ENCODE measurements at regions not wholly inside any gene's neighbourhood (a gene's known extent, or its start where the extent isn't known, plus 50 kb on each side); places are given as distances from the start of the nearest gene placed in this dataset.
"Not testable (repeated sequence)": the region's sequence is repeated elsewhere in the genome, so short reads cannot be mapped to it uniquely, and the experiment has no call there.

GRCh38 chrX:76996641-76997040 is 450.5 kb upstream of the FGF16 start:
- H3K27ac ChIP-seq (ENCODE audit: low read depth, low read length): no peak overlapping the region
- no peak overlapping the region for H3K4me3 ChIP-seq (ENCODE audit: low read length)
- 93% methylated on average over 9 of the region's 9 CpGs for whole genome bisulfite sequencing
- H3K27me3 ChIP-seq (ENCODE audit: insufficient read depth, low read length): no peaks in the 10 kb centered on the region
- no peaks in the 10 kb centered on the region for H3K9me3 ChIP-seq (ENCODE audit: insufficient read depth, low read depth, low read length)
- H3K4me1 ChIP-seq (ENCODE audit: insufficient read depth, low read length): no peaks in the 10 kb centered on the region
- H3K9ac ChIP-seq (ENCODE audit: low read depth, low read length): no peak overlapping the region
- H3K36me3 ChIP-seq (ENCODE audit: insufficient read depth, low read length): no peaks in the 10 kb centered on the region

GRCh38 chrX:77003530-77003929 is 443.7 kb upstream of the FGF16 start:
- H3K27ac ChIP-seq (ENCODE audit: low read depth, low read length): no peak overlapping the region
- no peak overlapping the region for H3K4me3 ChIP-seq (ENCODE audit: low read length)
- no peak overlapping the region for H3K9ac ChIP-seq (ENCODE audit: low read depth, low read length)
- no peaks in the 10 kb centered on the region for H3K36me3 ChIP-seq (ENCODE audit: insufficient read depth, low read length)
- H3K4me1 ChIP-seq (ENCODE audit: insufficient read depth, low read length): no peaks in the 10 kb centered on the region
- whole genome bisulfite sequencing: no CpG with 5 or more reads among the region's 1 CpG
- no peaks in the 10 kb centered on the region for H3K27me3 ChIP-seq (ENCODE audit: insufficient read depth, low read length)
- no peaks in the 10 kb centered on the region for H3K9me3 ChIP-seq (ENCODE audit: insufficient read depth, low read depth, low read length)

GRCh38 chrX:77003956-77004355 is 443.2 kb upstream of the FGF16 start:
- Histone ChIP-seq H3K9ac (ENCODE audit: low read depth, low read length) (no peak overlapping the region), H3K4me1 (ENCODE audit: insufficient read depth, low read length) (no peaks in the 10 kb centered on the region), H3K36me3 (ENCODE audit: insufficient read depth, low read length) (no peaks in the 10 kb centered on the region), H3K4me3 (ENCODE audit: low read length) (no peak overlapping the region), H3K27ac (ENCODE audit: low read depth, low read length) (no peak overlapping the region), H3K27me3 (ENCODE audit: insufficient read depth, low read length) (no peaks in the 10 kb centered on the region), H3K9me3 (ENCODE audit: insufficient read depth, low read depth, low read length) (no peaks in the 10 kb centered on the region)
- WGBS: 90% methylated on average over 3 of the region's 3 CpGs

DNA sequence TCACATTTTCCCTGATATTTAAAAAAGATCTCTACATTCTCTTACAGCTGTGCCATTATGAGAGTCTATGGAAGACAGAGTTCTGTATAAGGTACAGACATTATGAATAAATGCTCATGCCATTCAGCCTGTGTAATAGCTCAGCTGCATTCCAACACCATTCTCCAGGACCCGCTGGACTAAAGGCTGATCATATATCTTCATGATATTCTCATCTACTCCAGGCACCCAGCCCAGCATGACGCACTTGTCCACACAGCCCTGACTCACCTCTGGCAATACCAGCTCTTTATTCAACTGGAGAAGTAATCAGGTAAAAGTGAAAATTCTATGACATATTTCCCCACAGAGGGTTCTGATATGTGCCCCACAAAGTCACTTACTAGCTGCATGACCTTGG is 437.5 kb upstream of the FGF16 start:
- Histone ChIP-seq H3K27ac (ENCODE audit: low read depth, low read length) (no peak overlapping the region), H3K9ac (ENCODE audit: low read depth, low read length) (no peak overlapping the region), H3K36me3 (ENCODE audit: insufficient read depth, low read length) (no peaks in the 10 kb centered on the region), H3K4me3 (ENCODE audit: low read length) (no peak overlapping the region), H3K4me1 (ENCODE audit: insufficient read depth, low read length) (peaks cover 11% of the 10 kb centered on the region; the same call in 1 of the 2 replicates), H3K27me3 (ENCODE audit: insufficient read depth, low read length) (no peaks in the 10 kb centered on the region), H3K9me3 (ENCODE audit: insufficient read depth, low read depth, low read length) (no peaks in the 10 kb centered on the region)
- WGBS: 100% methylated on average over 2 of the region's 2 CpGs

DNA sequence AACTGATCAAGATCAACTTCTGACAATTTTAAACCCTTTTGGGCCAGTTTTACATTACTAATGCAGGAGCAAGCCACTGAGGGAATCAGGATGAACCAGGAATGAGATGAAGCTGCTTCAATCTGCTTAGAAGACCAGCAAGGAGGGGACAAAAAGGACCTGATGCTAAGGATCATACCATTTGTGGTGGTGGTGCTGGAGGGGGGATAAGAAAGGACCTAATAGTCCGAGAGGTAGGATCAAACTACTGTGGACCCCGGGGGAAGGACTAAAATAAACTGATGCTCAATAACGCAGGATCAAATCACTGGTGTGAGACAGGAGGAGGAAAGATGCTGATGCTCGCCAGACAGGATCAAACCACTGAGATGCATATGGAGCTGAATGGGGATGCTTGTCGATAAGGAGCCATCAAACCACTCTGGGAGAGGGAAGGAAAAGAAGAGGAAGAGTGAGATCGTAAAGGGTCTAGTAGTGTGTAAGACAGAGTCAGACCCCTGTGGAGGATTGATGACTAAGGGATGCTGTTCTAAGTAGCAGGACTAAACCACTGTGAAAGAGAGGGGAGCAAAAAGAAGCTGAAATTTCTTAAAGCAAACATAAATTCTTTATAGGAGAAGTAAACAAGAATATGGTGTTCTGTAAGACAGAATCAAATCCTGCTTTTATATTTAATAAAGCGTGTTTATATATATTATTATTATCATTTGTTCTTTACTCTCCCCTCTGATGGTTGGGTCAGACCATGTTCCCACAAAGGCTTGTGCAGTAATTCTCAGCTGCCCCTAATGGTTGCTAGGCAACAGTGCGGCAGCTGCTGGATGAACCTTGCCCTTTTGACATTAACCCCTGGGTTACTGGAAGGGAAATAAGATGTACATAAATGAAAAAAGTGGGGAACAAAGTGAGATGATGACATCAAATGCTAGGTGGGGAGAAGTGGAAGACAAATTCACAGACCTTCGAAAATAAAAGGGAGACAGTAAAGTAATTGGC is 432.5 kb upstream of the FGF16 start:
- H3K36me3 ChIP-seq (ENCODE audit: insufficient read depth, low read length): no peaks in the 10 kb centered on the region
- peak overlapping the region; percentile 35; the same call in 1 of the 2 replicates for H3K4me3 ChIP-seq (ENCODE audit: low read length)
- H3K9ac ChIP-seq (ENCODE audit: low read depth, low read length): peak overlapping the region; percentile 47; the same call in 1 of the 2 replicates
- H3K9me3 ChIP-seq (ENCODE audit: insufficient read depth, low read depth, low read length): no peaks in the 10 kb centered on the region
- WGBS: 27% methylated on average over 8 of the region's 9 CpGs
- H3K27me3 ChIP-seq (ENCODE audit: insufficient read depth, low read length): no peaks in the 10 kb centered on the region
- H3K27ac ChIP-seq (ENCODE audit: low read depth, low read length): no peak overlapping the region
- peaks cover 16% of the 10 kb centered on the region; the same call in 1 of the 2 replicates for H3K4me1 ChIP-seq (ENCODE audit: insufficient read depth, low read length)

DNA sequence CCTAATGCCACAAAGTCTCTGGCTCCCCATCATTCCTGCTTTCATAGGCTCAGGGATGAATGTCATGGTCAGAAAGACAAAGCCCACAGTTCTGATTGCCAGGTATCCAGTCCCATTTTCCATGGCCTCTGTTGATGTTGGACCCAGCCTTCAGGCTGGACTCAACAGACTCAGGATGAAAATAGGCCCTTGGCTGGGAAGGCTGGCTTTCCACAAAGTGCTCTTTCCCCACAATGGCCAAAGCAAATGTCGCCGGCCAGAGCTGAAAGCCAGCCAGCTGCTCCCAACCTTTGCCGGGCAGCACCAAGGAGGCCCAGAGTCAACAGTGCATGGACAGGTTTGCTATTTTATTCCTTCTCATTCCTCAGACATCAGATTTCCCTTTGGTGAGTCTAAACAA is 430.1 kb upstream of the FGF16 start:
- Histone ChIP-seq H3K4me1 (ENCODE audit: insufficient read depth, low read length) (peaks cover 16% of the 10 kb centered on the region; the same call in 1 of the 2 replicates), H3K9me3 (ENCODE audit: insufficient read depth, low read depth, low read length) (no peaks in the 10 kb centered on the region), H3K27me3 (ENCODE audit: insufficient read depth, low read length) (no peaks in the 10 kb centered on the region), H3K36me3 (ENCODE audit: insufficient read depth, low read length) (no peaks in the 10 kb centered on the region), H3K27ac (ENCODE audit: low read depth, low read length) (no peak overlapping the region), H3K4me3 (ENCODE audit: low read length) (no peak overlapping the region), H3K9ac (ENCODE audit: low read depth, low read length) (no peak overlapping the region)
- 97% methylated on average over 3 of the region's 3 CpGs for WGBS

DNA sequence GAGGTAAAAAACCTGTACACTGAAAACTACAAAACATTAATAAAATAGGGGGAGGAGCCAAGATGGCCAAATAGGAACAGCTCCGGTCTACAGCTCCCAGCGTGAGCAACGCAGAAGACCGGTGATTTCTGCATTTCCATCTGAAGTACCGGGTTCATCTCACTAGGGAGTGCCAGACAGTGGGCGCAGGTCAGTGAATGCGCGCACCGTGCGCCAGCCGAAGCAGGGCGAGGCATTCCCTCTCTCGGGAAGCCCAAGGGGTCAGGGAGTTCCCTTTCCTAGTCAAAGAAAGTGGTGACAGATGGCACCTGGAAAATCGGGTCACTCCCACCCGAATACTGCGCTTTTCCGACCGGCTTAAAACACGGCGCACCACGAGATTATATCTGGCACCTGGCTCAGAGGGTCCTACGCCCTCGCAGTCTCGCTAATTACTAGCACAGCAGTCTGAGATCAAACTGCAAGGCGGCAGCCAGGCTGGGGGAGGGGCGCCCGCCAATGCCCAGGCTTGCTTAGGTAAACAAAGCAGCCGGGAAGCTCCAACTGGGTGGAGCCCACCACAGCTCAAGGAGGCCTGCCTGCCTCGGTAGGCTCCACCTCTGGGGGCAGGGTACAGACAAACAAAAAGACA is 400.9 kb upstream of the FGF16 start:
- 2% methylated on average over 28 of the region's 29 CpGs for WGBS
- H3K4me3 ChIP-seq (ENCODE audit: low read length): peak overlapping the region; percentile 64

DNA sequence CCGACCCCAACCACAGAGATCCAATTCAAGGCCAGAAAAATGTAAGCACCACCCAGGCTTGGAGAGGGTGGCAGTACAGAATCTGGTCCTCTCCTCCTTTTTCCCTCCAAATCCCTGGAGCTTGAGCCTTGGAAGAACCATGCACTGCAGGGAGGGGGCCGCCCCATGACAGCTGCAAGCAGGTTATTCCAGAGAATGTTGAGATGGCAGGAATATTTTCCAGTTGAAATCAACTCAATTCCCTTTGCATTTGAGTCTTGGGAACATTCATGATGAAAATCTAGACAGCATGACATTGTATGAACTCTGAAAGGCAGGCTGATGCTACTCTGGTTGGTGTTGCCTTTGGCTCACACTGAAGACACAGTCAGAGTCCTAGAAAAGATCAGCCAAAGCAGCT is 386.6 kb upstream of the FGF16 start:
- Histone ChIP-seq H3K4me1 (ENCODE audit: insufficient read depth, low read length) (no peaks in the 10 kb centered on the region), H3K36me3 (ENCODE audit: insufficient read depth, low read length) (no peaks in the 10 kb centered on the region), H3K27me3 (ENCODE audit: insufficient read depth, low read length) (no peaks in the 10 kb centered on the region), H3K9me3 (ENCODE audit: insufficient read depth, low read depth, low read length) (no peaks in the 10 kb centered on the region), H3K9ac (ENCODE audit: low read depth, low read length) (no peak overlapping the region), H3K27ac (ENCODE audit: low read depth, low read length) (no peak overlapping the region), H3K4me3 (ENCODE audit: low read length) (no peak overlapping the region)
- WGBS: 95% methylated on average over 2 of the region's 2 CpGs

More for the DNA sequence above, 400.9 kb upstream of the FGF16 start:
- not testable (repeated sequence) for H3K4me1 ChIP-seq (ENCODE audit: insufficient read depth, low read length); H3K9me3 ChIP-seq (ENCODE audit: insufficient read depth, low read depth, low read length); H3K36me3 ChIP-seq (ENCODE audit: insufficient read depth, low read length); H3K27me3 ChIP-seq (ENCODE audit: insufficient read depth, low read length)
- peak overlapping the region; percentile 66 for H3K9ac ChIP-seq (ENCODE audit: low read depth, low read length)
- H3K27ac ChIP-seq (ENCODE audit: low read depth, low read length): peak overlapping the region; percentile 55; the same call in 1 of the 2 replicates

- Histone ChIP-seq H3K36me3 (ENCODE audit: insufficient read depth, low read length) (no peaks in the 10 kb centered on the region), H3K9ac (ENCODE audit: low read depth, low read length) (no peak overlapping the region), H3K27ac (ENCODE audit: low read depth, low read length) (no peak overlapping the region), H3K27me3 (ENCODE audit: insufficient read depth, low read length) (no peaks in the 10 kb centered on the region), H3K9me3 (ENCODE audit: insufficient read depth, low read depth, low read length) (no peaks in the 10 kb centered on the region), H3K4me1 (ENCODE audit: insufficient read depth, low read length) (no peaks in the 10 kb centered on the region), H3K4me3 (ENCODE audit: low read length) (no peak overlapping the region)
These were observed 386.2 kb upstream of the FGF16 start for GRCh38 chrX:77061022-77061421.

DNA sequence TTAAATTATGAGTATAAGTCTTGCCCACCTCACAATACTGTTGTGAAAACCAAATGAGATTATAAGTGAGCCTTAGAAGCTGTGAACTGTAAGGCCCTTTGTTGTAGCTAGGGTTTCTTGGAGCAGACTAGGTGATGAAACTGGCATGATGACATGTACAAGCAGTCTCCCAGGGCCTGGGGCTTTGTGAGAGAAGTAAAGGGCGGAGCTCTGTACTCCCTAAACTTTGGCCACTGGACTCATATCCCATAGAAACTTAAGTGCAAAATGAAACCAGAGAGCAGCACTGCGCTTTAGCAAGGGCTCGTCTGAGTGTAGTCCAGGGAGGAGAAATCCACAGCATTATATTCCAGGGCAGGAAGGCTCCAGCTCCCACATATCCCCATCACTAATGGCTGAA is 385.6 kb upstream of the FGF16 start:
- Histone ChIP-seq H3K4me3 (ENCODE audit: low read length) (no peak overlapping the region), H3K9ac (ENCODE audit: low read depth, low read length) (no peak overlapping the region), H3K4me1 (ENCODE audit: insufficient read depth, low read length) (no peaks in the 10 kb centered on the region), H3K9me3 (ENCODE audit: insufficient read depth, low read depth, low read length) (no peaks in the 10 kb centered on the region), H3K27me3 (ENCODE audit: insufficient read depth, low read length) (no peaks in the 10 kb centered on the region), H3K36me3 (ENCODE audit: insufficient read depth, low read length) (no peaks in the 10 kb centered on the region), H3K27ac (ENCODE audit: low read depth, low read length) (no peak overlapping the region)
- 91% methylated on average over 3 of the region's 3 CpGs for WGBS

DNA sequence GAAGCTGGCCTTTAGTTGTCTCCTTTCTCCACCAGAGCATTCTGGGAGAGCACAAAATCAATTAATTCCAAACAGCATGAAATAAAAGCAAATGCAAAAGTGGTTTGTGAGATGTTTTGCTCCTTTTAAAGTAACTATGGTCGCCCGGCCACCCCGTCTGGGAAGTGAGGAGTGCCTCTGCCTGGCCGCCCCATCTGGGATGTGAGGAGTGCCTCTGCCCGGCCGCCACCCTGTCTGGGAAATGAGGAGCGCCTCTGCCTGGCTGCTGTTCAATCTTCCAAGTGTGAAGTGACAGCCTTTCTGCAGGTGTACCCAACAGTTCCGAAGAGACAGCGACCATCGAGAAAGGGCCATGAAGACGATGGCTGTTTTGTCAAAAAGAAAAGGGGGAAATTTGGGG is 381.3 kb upstream of the FGF16 start:
- WGBS: 94% methylated on average over 11 of the region's 11 CpGs
- H3K27me3 ChIP-seq (ENCODE audit: insufficient read depth, low read length): no peaks in the 10 kb centered on the region
- no peak overlapping the region for H3K27ac ChIP-seq (ENCODE audit: low read depth, low read length)
- H3K9me3 ChIP-seq (ENCODE audit: insufficient read depth, low read depth, low read length): no peaks in the 10 kb centered on the region
- no peaks in the 10 kb centered on the region for H3K4me1 ChIP-seq (ENCODE audit: insufficient read depth, low read length)
- no peak overlapping the region for H3K4me3 ChIP-seq (ENCODE audit: low read length)
- no peaks in the 10 kb centered on the region for H3K36me3 ChIP-seq (ENCODE audit: insufficient read depth, low read length)
- H3K9ac ChIP-seq (ENCODE audit: low read depth, low read length): no peak overlapping the region
